H1 (cell line): ENCODE measurements at regions not wholly inside any gene's neighbourhood (a gene's known extent, or its start where the extent isn't known, plus 50 kb on each side); places are given as distances from the start of the nearest gene placed in this dataset.

Experiments used
- CTCF ChIA-PET: fragments of 300-600 bp; sonication (Branson Sonifier 250); formaldehyde crosslinking; loops from one replicate; lab custom pipeline; 2021; ENCODE audit not compliant: partially characterized antibody; lab: Charles Lee
- POLR2A ChIA-PET: fragments of 300-600 bp; sonication (Branson Sonifier 250); formaldehyde crosslinking; loops from one replicate; lab custom pipeline; 2021; ENCODE audit warnings: inconsistent platforms; ENCODE audit not compliant: partially characterized antibody; lab: Charles Lee
- DNase-seq, 2 experiments: peaks; one replicate each; pipeline versions ENCODE4 v3.0.0 to v3.0.0-alpha.2; 2010 to 2022; ENCODE audit warnings: low spot score in 2 of 2, low read depth in 1 of 2, mixed read lengths in 1 of 2
- FAIRE-seq: peaks from 2 replicates; lab custom pipeline; 2011; peaks lifted over from hg19 to GRCh38; lab: Jason Lieb, UNC
- H2AFZ ChIP-seq: 2 replicates; pipeline ENCODE4 v1.8.1; 2012; ENCODE audit warnings: low read length, inconsistent platforms
- H2AK5ac ChIP-seq: 2 replicates; pipeline ENCODE4 v1.6.1; 2013; ENCODE audit warnings: low read depth, low read length
- H2BK120ac ChIP-seq: replicated peaks from 2 replicates; pipeline ENCODE3; 2013; ENCODE audit warnings: low read depth, low read length, inconsistent platforms
- H2BK12ac ChIP-seq: 2 replicates; pipeline ENCODE4 v1.6.1; 2013; ENCODE audit warnings: low read depth, low read length
- H2BK15ac ChIP-seq: 2 replicates; pipeline ENCODE4 v1.6.1; 2013; ENCODE audit warnings: low read length
- H2BK20ac ChIP-seq: 2 replicates; pipeline ENCODE4 v1.6.1; 2013; ENCODE audit warnings: low read length
- H2BK5ac ChIP-seq: 2 replicates; pipeline ENCODE4 v1.6.1; 2013; ENCODE audit warnings: low read depth, low read length
- H3K14ac ChIP-seq: 2 replicates; pipeline ENCODE4 v1.6.1; 2013; ENCODE audit warnings: inconsistent platforms; ENCODE audit not compliant: insufficient read length
- H3K18ac ChIP-seq: 2 replicates; pipeline ENCODE4 v1.6.1; 2013; ENCODE audit warnings: low read length; ENCODE audit errors: extremely low read depth
- H3K23ac ChIP-seq: 2 replicates; pipeline ENCODE4 v1.6.1; 2013; ENCODE audit warnings: inconsistent platforms; ENCODE audit not compliant: insufficient read length
- H3K23me2 ChIP-seq: 2 replicates; pipeline ENCODE4 v1.6.1; 2013; ENCODE audit warnings: low read depth, low read length
- H3K27ac ChIP-seq: 2 replicates; pipeline ENCODE4 v1.6.1; 2011; ENCODE audit warnings: low read depth, low read length, inconsistent platforms
- H3K27me3 ChIP-seq, 4 experiments: replicated peaks in 1 of 4; 1 replicate in 1 of 4; 2 replicates in 3 of 4; pipeline versions ENCODE4 v1.6.1 to v1.8.1; 2011 to 2013; ENCODE audit warnings: low read length in 3 of 4, mild to moderate bottlenecking in 3 of 4, inconsistent platforms in 2 of 4, mixed read lengths in 2 of 4, moderate library complexity in 1 of 4; ENCODE audit not compliant: control insufficient read depth in 3 of 4, insufficient read depth in 3 of 4; ENCODE audit errors: extremely low read depth in 1 of 4
- H3K36me3 ChIP-seq, 4 experiments: 2 replicates each; pipeline versions ENCODE4 v1.6.1 to v1.8.1; 2011 to 2013; ENCODE audit warnings: mild to moderate bottlenecking in 4 of 4, low read length in 3 of 4, moderate library complexity in 2 of 4, control low read depth in 1 of 4, inconsistent platforms in 1 of 4; ENCODE audit not compliant: insufficient read depth in 4 of 4, control insufficient read depth in 2 of 4
- H3K4ac ChIP-seq: replicated peaks from 2 replicates; pipeline ENCODE3; 2013; ENCODE audit warnings: low read length, low read depth, mixed read lengths, inconsistent platforms; ENCODE audit not compliant: insufficient read length
- H3K4me1 ChIP-seq, 4 experiments: replicated peaks in 1 of 4; 1 replicate in 1 of 4; 2 replicates in 3 of 4; pipeline versions ENCODE4 v1.6.1 to v1.8.1; 2011 to 2013; ENCODE audit warnings: low read length in 3 of 4, inconsistent platforms in 2 of 4, mixed read lengths in 1 of 4; ENCODE audit not compliant: insufficient read depth in 4 of 4, control insufficient read depth in 3 of 4
- H3K4me2 ChIP-seq, 2 experiments: 2 replicates each; pipeline versions ENCODE4 v1.6.1 to v1.8.1; 2011 to 2013; ENCODE audit warnings: low read depth in 2 of 2, low read length in 2 of 2, control low read depth in 1 of 2, inconsistent platforms in 1 of 2, mild to moderate bottlenecking in 1 of 2; ENCODE audit not compliant: insufficient read depth in 1 of 2
- H3K4me3 ChIP-seq, 4 experiments: fragments of 200-600, 300-600 bp in 1 of 4; sonication (generic), shearing (Covaris generic), sonication (Bioruptor Twin) in 1 of 4; 2 replicates each; pipeline versions ENCODE4 v1.5.1 to v1.8.1; 2011 to 2016; ENCODE audit warnings: low read length in 4 of 4, low read depth in 3 of 4, control low read depth in 2 of 4, inconsistent platforms in 2 of 4, mild to moderate bottlenecking in 2 of 4, mixed read lengths in 1 of 4, moderate library complexity in 1 of 4; ENCODE audit not compliant: insufficient read depth in 2 of 4; ENCODE audit errors: extremely low read depth in 1 of 4
- H3K56ac ChIP-seq: replicated peaks from 2 replicates; pipeline ENCODE3; 2013; ENCODE audit warnings: low read depth, mild to moderate bottlenecking, mixed read lengths, low read length, inconsistent platforms; ENCODE audit not compliant: insufficient read length
- H3K79me1 ChIP-seq: 2 replicates; pipeline ENCODE4 v1.6.1; 2013; ENCODE audit warnings: low read depth, low read length, control low read depth
- H3K79me2 ChIP-seq, 2 experiments: 2 replicates each; pipeline versions ENCODE4 v1.6.1 to v1.8.1; 2012 to 2013; ENCODE audit warnings: low read length in 2 of 2, mild to moderate bottlenecking in 2 of 2, inconsistent platforms in 1 of 2; ENCODE audit not compliant: insufficient read depth in 2 of 2, control insufficient read depth in 1 of 2
- H3K9ac ChIP-seq, 4 experiments: replicated peaks in 1 of 4; 1 replicate in 1 of 4; 2 replicates in 3 of 4; pipeline versions ENCODE4 v1.6.1 to v1.8.1; 2011 to 2013; ENCODE audit warnings: low read depth in 3 of 4, low read length in 3 of 4, control low read depth in 2 of 4, mild to moderate bottlenecking in 2 of 4, moderate library complexity in 2 of 4, inconsistent platforms in 1 of 4; ENCODE audit errors: extremely low read depth in 1 of 4
- H3K9me3 ChIP-seq, 2 experiments: 2 replicates each; pipeline versions ENCODE4 v1.6.1 to v1.8.1; 2012 to 2013; ENCODE audit warnings: mild to moderate bottlenecking in 2 of 2, moderate library complexity in 2 of 2, control low read depth in 1 of 2, inconsistent platforms in 1 of 2, low read depth in 1 of 2, low read length in 1 of 2, mixed read lengths in 1 of 2; ENCODE audit not compliant: insufficient read depth in 2 of 2
- H4K20me1 ChIP-seq, 2 experiments: replicated peaks in 1 of 2; 2 replicates each; pipeline versions ENCODE3 to v1.8.1; 2011 to 2013; ENCODE audit warnings: inconsistent platforms in 2 of 2, low read length in 2 of 2, mild to moderate bottlenecking in 1 of 2; ENCODE audit not compliant: insufficient read depth in 2 of 2, control insufficient read depth in 1 of 2
- H4K5ac ChIP-seq: 2 replicates; pipeline ENCODE4 v1.6.1; 2013; ENCODE audit warnings: low read length, low read depth, mixed read lengths, inconsistent platforms; ENCODE audit not compliant: insufficient read length
- H4K8ac ChIP-seq: 2 replicates; pipeline ENCODE4 v1.8.0; 2013; ENCODE audit warnings: mild to moderate bottlenecking, moderate library complexity, low read length, inconsistent platforms; ENCODE audit not compliant: insufficient read depth; ENCODE audit errors: extremely low read depth
- H4K91ac ChIP-seq: replicated peaks from 2 replicates; pipeline ENCODE3; 2013; ENCODE audit warnings: low read length, mixed read lengths, inconsistent platforms; ENCODE audit not compliant: insufficient read length
- CHD2 ChIP-seq: IDR thresholded peaks from 2 replicates; pipeline ENCODE4 v1.6.1; 2012; ENCODE audit warnings: low read length, improper control_type of control experiment
- JUND ChIP-seq: IDR thresholded peaks from 2 replicates; pipeline ENCODE4 v1.6.1; 2011; ENCODE audit warnings: mild to moderate bottlenecking, improper control_type of control experiment, low read length
- TBP ChIP-seq: IDR thresholded peaks from 2 replicates; pipeline ENCODE4 v1.6.1; 2011; ENCODE audit warnings: low read depth, low read length, improper control_type of control experiment
- WGBS, 2 experiments: shearing (Covaris generic) in 1 of 2; methylation state at CpG; one replicate each; pipeline versions ENCODE4 v1.1.6 to v1.1.7; 2013 to 2015; ENCODE audit warnings: low lambda C conversion rate in 2 of 2, mixed read lengths in 2 of 2, inconsistent platforms in 1 of 2, low coverage in 1 of 2, missing lambda C conversion rate in 1 of 2; ENCODE audit not compliant: insufficient replicate concordance in 2 of 2, insufficient coverage in 1 of 2, insufficient read length in 1 of 2; ENCODE audit errors: extremely low coverage in 1 of 2, missing lambda C conversion rate in 1 of 2; 5-methylcytosine and 5-hydroxymethylcytosine counted together

DNA sequence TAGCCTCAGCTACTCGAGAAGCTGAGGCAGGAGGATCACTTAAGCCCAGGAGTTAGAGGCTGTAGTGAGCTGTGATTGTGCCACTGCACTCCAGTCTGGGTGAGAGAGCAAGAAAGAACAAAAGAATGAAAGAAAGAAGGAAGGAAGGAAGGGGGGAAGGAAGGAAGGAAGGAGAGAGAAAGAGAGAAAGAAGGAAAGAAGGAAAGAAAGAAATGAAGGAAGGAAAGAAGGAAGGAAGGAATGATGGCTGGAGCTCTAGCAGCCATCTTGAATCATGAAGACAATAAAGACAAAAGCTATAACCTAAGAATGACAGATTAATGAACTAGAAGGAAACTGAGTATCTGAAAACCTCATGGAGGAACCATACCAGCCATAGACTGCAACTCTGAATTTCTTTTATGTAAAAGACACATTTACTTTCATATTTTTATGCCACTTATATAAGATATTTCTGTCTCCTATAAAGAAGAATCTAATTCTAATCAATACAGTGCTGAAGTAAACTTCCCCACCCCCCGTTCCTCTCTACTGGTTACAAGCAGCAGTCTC is 522.3 kb upstream of the JARID2 start:
- CTCF ChIA-PET: interaction anchor here (1.8 kb wide), 1 partner anchor 12 kb away, joined by 5 read pairs; no protein-coding TSS in a partner anchor

More for the DNA sequence above, 522.3 kb upstream of the JARID2 start:
- H3K27ac ChIP-seq: no peak overlapping the region
- no peaks in the 10 kb centered on the region for H3K79me2 ChIP-seq
- no peak overlapping the region for H2BK20ac ChIP-seq
- H4K5ac ChIP-seq: no peak overlapping the region
- no peaks in the 10 kb centered on the region; a peak in 1 of 4 replicates for H3K9me3 ChIP-seq
- no peak overlapping the region for H3K4me2 ChIP-seq
- H2BK15ac ChIP-seq: no peak overlapping the region
- H3K4me1 ChIP-seq: peaks cover 0 to 6% (median 0%) of the 10 kb centered on the region in 4 experiments; a peak in 1 of 7 replicates
- no peaks in the 10 kb centered on the region for H3K23me2 ChIP-seq
- H2BK5ac ChIP-seq: no peak overlapping the region
- H3K56ac ChIP-seq: no peak overlapping the region
- TF ChIP-seq JUND (no peak), CHD2 (no peak), TBP (no peak)
- H4K20me1 ChIP-seq: no peaks in the 10 kb centered on the region
- no peak overlapping the region for H3K18ac ChIP-seq
- 94% methylated on average over 2 of the region's 2 CpGs; no CpG with 5 or more reads in 1 of the 2 experiments for WGBS, 2 experiments
- H4K8ac ChIP-seq: no peak overlapping the region
- H3K27me3 ChIP-seq: no peaks in the 10 kb centered on the region
- no peak overlapping the region for H3K14ac ChIP-seq
- no peaks in the 10 kb centered on the region; a peak in 1 of 8 replicates for H3K36me3 ChIP-seq
- no peak overlapping the region for H2BK120ac ChIP-seq
- no peak for DNase-seq
- H3K9ac ChIP-seq: no peak overlapping the region
- no peak for FAIRE-seq
- POLR2A ChIA-PET: no interaction called here
- no peak overlapping the region for H4K91ac ChIP-seq
- H3K4ac ChIP-seq: no peak overlapping the region
- H3K79me1 ChIP-seq: no peaks in the 10 kb centered on the region
- H2AFZ ChIP-seq: no peak overlapping the region
- no peak overlapping the region for H2AK5ac ChIP-seq
- H3K23ac ChIP-seq: no peak overlapping the region
- no peak overlapping the region for H2BK12ac ChIP-seq
- no peak overlapping the region for H3K4me3 ChIP-seq
